ENCODE measurements at regions not wholly inside any gene's neighbourhood (a gene's known extent, or its start where the extent isn't known, plus 50 kb on each side); places are given as distances from the start of the nearest gene placed in this dataset.

DNA sequence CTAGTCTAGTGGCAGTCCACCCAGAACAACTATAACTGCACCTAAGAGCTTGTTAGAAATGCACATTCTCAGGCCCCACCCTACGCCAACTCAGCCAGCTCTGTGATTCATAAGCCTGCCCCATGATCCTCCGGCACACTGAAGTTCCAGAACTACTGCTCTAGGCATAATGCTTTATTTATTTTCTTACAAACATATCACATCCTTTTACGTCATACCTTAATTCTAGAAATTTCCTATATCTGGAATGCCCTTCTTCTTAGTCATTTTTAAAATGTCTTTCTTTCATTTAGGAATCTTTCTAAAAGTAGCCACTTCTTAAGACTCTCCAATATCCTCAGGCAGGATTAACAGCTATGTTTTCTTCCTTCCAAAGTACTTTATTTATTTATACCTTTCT, 480.1 kb downstream of the INHBA start:
- TF ChIP-seq, protein P1, sequence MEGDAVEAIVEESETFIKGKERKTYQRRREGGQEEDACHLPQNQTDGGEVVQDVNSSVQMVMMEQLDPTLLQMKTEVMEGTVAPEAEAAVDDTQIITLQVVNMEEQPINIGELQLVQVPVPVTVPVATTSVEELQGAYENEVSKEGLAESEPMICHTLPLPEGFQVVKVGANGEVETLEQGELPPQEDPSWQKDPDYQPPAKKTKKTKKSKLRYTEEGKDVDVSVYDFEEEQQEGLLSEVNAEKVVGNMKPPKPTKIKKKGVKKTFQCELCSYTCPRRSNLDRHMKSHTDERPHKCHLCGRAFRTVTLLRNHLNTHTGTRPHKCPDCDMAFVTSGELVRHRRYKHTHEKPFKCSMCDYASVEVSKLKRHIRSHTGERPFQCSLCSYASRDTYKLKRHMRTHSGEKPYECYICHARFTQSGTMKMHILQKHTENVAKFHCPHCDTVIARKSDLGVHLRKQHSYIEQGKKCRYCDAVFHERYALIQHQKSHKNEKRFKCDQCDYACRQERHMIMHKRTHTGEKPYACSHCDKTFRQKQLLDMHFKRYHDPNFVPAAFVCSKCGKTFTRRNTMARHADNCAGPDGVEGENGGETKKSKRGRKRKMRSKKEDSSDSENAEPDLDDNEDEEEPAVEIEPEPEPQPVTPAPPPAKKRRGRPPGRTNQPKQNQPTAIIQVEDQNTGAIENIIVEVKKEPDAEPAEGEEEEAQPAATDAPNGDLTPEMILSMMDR (conservative IDR thresholded peaks at IDR 0.05; ENCODE audit: low read depth in 2 of 2), result no peak
- TF ChIP-seq EZH2phosphoT487 (IDR thresholded peaks at IDR 0.05; ENCODE audit: unreplicated experiment), result no peak
- TF ChIP-seq EZH2 (IDR thresholded peaks at IDR 0.05; ENCODE audit: low read depth, unreplicated experiment), result no peak

Data from GM23338 (cell line).